ENCODE measurements at regions not wholly inside any gene's neighbourhood (a gene's known extent, or its start where the extent isn't known, plus 50 kb on each side); places are given as distances from the start of the nearest gene placed in this dataset.
A peak's percentile ranks its signal among the peaks of the same experiment; 100 is the strongest.
"Not testable (repeated sequence)": the region's sequence is repeated elsewhere in the genome, so short reads cannot be mapped to it uniquely, and the experiment has no call there.

DNA sequence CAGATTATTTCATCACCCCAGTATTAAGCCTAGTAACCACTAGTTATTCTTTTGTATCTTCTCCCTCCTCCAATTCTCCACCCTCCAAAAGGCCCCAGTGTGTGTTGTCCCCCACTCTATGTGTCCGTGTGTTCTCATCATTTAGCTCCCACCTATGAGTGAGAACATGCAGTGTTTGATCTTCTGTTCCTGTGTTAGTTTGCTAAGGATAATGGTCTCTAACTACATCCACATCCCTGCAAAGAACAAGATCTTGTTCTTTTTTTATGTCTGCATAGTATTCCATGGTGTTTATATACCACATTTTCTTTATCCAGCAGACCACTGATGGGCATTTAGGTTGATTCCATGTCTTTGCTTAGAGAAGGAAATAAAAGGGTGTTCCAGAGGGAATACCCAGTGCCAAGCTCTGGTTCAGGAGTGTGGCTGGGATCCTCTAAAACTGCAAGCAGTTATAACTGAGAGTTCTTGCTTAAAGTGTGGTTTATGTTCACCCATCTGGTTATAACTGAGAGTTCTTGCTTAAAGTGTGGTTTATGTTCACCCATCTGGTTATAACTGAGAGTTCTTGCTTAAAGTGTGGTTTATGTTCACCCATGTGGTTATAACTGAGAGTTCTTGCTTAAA lies 154.8 kb downstream of the SYT15 start:
- DNase-seq (ENCODE audit: low read depth); H3K4me3 ChIP-seq (ENCODE audit: low read depth, low read length): not testable (repeated sequence)

DNA sequence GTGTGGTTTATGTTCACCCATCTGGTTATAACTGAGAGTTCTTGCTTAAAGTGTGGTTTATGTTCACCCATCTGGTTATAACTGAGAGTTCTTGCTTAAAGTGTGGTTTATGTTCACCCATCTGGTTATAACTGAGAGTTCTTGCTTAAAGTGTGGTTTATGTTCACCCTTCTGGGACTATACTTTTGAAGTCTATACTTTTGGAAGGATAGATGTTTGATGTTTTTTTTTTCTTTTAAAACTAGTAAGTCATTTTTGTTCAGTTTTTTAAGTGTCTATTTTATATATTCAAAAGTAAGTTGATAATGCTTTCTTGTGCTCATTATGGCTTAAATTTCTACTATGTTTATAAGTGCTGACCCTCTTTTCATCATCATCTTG lies 155.3 kb downstream of the SYT15 start:
- not testable (repeated sequence) for H3K4me3 ChIP-seq (ENCODE audit: low read depth, low read length); DNase-seq (ENCODE audit: low read depth)

DNA sequence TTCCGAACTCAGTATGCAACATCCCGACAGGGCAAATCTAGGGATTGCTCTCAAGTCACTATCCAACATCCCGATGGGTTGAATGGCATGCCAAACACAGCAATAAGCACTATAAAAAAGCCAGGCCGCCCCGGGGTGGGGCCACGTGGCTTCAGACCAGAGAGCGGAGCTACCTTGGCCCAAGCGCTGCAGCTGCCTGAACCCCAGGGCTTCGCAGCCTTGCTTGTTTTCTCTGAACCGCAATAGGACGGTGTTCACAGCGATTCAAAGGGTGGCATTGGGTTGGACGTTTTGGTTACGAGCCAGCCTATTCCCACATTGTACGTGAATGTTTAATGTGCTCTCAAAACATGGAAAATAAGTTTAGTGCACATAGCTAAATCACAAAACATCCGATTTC lies 161.0 kb downstream of the SYT15 start:
- not testable (repeated sequence) for H3K4me3 ChIP-seq (ENCODE audit: low read depth, low read length); DNase-seq (ENCODE audit: low read depth)

DNA sequence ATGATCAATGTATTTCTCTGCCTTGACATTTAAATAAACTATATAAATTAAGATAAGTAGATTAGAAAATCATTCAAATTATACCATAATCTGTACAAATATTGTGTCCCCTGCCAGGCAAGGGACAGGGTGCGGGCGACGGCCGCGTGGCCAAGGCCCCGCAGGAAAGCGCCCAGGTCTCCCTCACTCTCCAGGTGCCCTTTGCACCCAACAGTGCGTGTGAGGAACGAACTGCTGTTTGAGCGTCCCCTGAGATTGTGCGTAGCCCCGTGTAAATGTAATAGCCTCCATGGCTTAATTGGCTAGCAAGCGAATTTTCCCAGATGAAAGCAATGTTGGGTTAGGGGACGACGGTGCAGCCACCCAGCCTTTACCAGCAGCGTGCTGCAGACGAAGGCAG lies 161.4 kb downstream of the SYT15 start:
- H3K4me3 ChIP-seq (ENCODE audit: low read depth, low read length); DNase-seq (ENCODE audit: low read depth): not testable (repeated sequence)

DNA sequence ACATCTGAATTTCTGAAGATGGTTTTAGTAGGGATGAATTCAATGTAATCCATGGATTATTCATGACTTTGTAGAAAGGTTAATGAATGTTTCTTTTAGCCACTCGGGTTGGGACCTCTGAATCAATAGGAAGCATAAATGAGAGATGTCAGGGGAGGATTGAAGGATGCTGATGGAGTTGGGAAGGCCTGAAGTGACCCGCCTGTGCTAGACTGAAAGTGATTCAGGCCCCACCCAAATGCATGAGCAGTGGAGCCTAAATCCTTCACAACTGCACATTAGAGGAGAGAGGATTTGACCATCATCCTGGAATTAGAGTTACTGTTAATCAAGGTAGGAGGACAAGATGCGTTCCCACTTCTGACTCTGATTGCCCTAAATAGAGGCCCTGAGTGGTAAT lies 162.2 kb upstream of the PTPN20 start:
- H3K4me3 ChIP-seq (ENCODE audit: low read depth, low read length); DNase-seq (ENCODE audit: low read depth): not testable (repeated sequence)

DNA sequence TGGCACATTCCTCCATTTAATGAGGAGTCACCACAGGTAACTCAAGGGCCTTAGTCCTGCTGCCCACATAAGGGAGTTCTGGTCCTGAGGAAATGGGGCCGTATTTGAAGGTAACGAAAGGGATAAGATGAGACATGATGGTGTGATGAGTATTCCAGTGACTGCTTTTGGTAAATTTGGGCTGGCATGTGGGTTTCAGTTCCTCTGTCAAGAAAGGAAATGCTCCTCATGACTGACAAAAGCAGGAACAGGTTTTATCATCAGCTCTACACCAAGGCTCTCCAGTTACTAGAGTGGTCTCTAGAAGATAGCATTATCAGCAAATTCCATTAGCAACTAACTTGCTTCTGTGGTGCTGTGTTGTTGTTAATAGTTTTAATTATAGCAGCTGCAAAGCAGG lies 161.8 kb upstream of the PTPN20 start:
- DNase-seq (ENCODE audit: low read depth) = not testable (repeated sequence)

DNA sequence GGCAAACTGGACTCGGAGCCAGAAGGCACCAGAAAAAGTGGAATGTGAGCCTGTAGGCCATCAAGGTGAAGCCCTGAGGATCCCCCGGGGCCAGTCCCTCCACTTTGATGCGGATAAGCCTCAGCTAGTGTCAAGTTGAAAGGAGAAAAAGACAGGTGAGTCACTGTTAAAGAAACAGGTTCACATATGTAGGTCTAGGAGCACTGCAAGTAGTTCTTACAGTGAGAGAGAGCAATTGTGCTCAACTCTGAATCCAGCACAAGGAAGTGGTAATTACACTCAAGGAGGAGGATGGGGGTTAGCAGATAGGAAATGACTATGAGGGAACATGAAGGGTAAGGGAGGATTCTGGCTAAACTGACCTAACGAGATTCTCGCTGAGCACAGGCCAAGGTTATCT lies 157.5 kb upstream of the PTPN20 start:
- DNase-seq (ENCODE audit: low read depth); H3K4me3 ChIP-seq (ENCODE audit: low read depth, low read length): not testable (repeated sequence)

More for the DNA sequence above, 161.8 kb upstream of the PTPN20 start:
- H3K4me3 ChIP-seq (ENCODE audit: low read depth, low read length) = not testable (repeated sequence)

DNA sequence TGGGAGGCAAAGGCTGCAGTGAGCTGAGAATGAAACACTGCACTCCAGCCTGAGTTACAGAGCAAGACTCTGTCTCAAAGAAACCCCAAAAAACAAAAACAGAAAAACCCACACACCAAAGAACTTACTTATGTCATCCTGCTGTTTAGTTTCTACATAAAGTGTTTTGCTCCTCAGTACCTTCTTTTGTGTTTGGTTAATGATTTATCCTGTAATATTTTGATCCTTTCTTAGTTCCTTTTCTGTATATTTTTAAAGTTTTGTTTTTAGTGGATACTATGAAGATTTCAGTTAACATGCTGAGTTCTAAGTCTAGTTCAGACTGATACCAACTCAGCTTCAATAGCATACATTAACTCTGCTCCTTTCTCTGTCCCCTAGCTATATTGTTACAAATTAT lies 149.8 kb upstream of the PTPN20 start:
- H3K4me3 ChIP-seq (ENCODE audit: low read depth, low read length); DNase-seq (ENCODE audit: low read depth): not testable (repeated sequence)

DNA sequence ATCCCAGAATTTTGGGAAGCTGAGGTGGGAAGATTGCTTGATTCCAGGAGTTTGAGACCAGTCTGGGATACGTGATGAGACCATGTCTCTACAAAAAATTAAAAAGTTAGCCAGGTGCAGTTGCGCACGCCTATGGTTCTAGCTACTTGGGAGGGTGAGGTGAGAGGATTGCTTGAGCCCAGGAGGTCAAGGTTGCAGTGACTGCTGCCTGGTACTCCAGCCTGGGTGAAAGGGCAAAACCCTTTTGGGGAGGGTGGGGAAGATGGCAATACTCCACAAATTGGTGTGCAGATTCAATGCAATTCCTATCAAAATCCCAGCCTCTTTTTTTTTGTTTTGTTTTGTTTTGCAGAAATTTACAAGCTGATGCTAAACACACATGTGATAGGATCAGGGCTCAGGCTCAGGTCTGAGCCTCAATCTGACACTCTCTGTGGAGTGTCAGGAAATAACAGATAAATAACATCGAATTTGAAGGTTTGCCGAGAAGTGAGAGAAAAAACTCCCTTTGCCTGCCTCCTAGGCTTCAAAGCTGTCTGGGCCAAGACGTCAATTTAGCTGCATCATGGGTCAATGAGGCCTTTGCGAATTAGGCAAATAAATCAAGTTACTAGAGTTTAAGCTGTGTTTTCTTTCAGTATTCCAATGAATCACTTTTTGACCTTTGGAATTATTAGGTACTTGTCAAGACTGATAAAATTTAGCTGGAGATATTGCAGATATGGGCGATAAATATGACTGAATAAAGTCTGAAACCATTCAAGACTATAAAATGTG lies 142.5 kb upstream of the PTPN20 start:
- H3K4me3 ChIP-seq (ENCODE audit: low read depth, low read length); DNase-seq (ENCODE audit: low read depth): not testable (repeated sequence)

DNA sequence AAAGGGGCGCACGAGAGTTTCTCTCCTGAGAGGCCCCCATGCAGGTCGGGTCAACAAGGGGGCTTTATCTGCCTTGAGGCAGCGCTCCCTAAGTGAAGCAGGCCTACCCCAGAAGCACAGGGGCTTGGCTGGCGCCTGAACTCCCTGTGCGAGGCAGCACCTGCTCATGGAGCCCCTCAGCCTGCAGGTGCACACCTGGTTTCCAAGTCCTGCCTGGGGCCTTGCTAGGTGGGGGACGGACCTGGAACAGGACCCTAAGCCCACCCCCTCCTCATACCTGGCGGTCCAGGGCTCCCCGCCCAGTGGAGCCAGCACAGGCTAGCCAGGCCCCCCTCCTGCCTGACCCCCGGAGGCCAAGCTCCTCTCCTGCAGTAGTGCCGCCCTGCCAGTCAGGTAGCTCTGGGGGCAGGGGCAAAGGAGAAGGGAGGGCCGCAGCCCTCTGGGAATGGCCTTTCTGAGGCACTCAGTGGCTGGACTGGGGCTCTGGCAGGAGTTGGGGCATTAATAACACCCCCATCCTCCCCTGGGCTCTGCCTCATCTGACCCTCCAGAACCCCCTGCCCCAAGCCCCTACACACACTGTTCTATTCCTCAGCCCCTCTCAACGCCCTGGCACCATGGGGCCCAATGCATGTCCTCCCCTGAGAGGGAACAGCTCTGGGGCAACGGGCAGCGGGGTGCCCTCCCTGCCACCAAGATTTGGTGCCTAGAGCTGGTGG lies 137.9 kb upstream of the PTPN20 start:
- H3K4me3 ChIP-seq (ENCODE audit: low read depth, low read length); DNase-seq (ENCODE audit: low read depth): not testable (repeated sequence)

DNA sequence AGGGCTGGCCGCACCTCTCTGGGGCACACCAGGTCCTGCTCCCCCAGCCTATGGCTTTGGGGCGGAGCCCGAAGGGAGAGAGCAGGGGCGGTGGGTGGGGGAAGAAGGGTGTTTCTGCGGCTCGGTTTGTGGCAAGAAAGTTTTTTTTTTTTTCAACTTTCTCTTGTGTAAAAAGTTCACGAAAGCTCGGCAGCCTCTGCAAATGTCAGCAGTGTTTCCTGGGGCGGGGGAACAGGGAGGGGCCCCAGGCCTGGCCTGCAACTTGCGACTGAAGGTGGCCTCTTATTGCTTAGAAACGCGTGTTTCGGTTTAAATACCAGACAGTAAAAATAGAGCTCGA lies 137.4 kb upstream of the PTPN20 start:
- not testable (repeated sequence) for H3K4me3 ChIP-seq (ENCODE audit: low read depth, low read length); DNase-seq (ENCODE audit: low read depth)

DNA sequence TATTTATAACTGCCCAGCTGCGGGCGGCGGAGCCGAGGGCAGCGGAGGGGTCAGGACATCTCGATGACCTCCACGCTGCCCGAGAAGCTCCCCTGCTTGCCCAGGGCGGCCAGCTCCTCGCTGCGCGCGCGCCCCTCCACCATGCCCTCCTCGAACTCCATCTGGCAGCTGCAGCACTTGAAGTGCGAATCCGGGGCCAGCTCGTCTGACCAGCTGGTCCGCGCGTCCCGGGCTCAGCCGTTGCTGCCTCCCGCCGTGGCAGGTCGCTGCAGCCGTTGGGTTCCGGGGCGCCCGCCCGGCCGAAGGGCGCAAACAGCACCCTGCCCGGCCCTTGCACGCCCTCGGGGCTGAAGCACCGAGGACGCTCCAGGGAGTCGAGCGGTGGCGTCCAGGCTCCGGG lies 136.9 kb upstream of the PTPN20 start:
- DNase-seq (ENCODE audit: low read depth); H3K4me3 ChIP-seq (ENCODE audit: low read depth, low read length): not testable (repeated sequence)

DNA sequence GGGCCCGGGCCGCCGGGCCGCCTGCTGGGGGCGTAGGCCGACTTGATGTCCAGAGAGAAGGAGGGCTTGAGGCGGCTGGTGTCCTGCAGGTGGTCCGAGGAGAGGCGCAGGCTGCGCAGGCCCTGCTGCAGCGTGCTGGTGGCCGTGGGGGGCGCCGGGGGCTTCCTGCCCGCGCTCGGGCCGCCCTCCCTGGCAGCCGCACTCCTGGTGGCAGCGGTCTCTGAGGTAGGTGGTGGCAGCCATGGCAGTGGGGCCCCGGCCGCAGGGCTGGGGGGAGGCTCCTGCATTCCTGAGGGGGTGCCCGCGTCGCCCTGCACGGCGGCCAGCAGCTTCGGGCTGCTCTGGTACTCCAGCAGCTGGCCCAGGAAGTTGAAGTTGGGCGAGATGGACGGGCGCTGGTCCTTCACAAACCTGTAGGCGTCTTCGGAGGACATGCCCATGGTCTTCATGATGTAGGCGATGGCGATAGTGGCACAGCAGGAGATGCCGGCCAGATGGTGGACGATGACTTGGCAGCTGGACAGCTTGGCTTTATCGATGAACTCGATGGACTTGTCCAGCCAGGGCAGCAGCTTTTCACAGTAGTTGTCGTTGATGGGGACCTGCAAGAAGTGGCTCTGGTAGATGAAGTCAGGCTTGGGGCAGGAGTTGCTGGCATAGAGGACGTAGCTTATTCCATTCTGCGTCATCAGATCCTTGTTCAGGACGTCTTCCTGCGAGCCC lies 136.1 kb upstream of the PTPN20 start:
- DNase-seq (ENCODE audit: low read depth) = not testable (repeated sequence)

DNA sequence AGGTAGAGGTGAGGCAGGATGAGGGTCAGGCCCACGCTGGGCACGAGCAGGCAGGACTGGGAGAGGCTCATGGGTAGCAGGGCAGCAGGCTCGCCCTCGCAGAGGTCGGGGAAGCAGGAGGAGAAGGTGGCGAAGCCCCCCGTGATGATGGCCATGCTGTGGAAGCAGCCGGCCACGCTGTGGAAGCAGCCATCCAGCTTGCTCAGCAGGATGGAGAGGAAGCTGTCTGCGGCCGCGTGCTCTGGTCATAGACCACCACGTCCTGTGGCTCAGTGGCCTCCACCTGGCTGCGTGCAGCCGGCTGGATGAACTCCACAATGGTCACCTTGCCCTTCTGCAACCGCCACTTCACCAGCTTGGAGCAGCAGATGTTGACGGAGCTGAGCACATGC lies 135.6 kb upstream of the PTPN20 start:
- H3K4me3 ChIP-seq (ENCODE audit: low read depth, low read length); DNase-seq (ENCODE audit: low read depth): not testable (repeated sequence)

More for the DNA sequence above, 136.1 kb upstream of the PTPN20 start:
- H3K4me3 ChIP-seq (ENCODE audit: low read depth, low read length) = not testable (repeated sequence)

DNA sequence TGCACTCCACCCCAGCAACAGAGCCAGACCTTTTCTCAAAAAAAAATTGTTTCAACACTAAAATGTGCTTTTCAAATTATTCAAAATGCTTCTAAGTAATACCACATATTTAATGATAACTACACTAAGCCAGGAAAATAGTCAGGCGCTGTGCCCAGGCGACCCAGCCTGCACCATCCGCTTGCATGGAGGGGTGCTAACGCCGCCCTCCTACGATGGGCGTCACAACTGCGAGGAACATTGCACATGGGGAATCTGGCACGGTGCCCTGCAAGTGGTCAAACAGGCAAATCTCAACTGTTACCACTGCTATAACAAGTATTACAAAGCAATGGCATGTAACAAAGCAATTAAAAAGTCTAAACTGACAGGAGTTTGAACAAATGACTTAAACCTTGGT lies 131.7 kb upstream of the PTPN20 start:
- DNase-seq (ENCODE audit: low read depth) = peak; percentile 22
- not testable (repeated sequence) for H3K4me3 ChIP-seq (ENCODE audit: low read depth, low read length)

DNA sequence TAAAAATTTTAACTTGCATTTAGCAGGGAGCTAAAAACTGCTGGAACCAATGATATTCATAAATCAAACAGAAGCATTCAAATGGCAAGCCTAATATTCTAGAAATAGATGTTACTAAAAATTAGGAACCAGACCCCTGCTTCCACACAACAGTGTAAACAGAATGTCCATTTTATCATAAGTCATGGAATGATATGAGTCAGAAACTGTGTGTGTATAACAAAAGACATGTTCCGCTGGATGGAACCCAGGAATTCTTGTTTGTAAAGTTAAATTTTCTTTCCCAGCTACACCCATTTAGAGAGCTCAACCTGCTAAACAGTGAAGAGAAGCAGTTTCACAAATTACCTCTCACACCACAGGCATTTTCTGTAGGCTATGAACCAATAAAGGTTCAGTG lies 131.1 kb upstream of the PTPN20 start:
- DNase-seq (ENCODE audit: low read depth) = peak; percentile 20
- not testable (repeated sequence) for H3K4me3 ChIP-seq (ENCODE audit: low read depth, low read length)

DNA sequence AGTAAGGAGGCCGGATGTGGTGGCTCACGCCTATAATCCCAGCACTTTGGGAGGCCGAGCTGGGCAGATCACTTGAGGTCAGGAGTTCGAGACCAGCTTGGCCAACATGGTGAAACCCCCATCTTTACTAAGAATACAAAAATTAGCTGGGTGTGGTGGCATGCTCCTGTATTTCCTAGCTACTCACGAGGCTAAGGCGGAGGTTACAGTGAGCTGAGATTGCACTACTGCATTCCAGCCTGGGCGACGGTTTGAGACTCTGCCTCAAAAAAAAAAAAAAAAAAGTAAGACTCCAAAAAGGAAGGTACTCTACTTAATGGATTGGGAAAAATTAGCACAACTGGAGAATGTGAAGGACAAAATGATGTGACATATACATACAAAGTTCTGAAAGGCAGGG lies 130.2 kb upstream of the PTPN20 start:
- DNase-seq (ENCODE audit: low read depth); H3K4me3 ChIP-seq (ENCODE audit: low read depth, low read length): not testable (repeated sequence)

DNA sequence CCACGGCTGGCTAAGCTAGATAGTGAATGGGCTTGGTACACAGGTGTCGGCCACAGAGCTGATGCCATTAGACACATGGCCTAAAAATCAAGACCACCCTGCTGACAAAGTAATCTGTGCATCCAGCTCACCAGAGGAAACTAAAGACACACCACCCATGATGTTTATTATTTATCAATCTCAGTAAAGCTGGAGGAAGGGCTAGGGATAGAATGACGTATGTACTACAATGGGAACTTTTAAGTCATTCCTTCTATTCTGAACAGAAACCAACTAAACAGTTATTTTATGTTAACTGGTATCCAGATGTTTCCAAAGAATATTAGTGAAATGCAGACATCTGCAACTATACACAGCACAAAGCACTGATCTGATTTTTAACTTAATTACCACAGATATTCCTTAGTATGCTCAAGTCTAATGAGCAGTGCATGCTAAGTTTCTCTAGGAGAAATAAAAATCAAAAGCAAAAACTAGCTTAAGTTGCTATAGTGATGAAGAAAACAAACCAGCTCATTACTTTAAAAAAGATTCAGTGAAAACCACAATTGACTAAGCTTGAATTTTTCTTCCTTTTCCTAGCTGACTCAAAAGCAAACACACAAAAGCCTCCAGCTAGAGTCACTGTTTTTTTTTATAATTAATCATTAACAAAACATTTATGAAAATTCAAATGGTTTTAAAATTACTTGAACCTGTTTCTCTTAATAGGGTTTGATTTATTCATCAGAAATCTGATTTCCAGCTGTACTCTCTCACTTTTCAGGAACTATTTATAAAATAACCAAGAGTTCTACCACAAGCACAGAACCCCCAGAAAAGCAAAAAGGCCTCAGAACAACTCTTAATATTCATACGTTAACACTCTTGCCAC lies 129.0 kb upstream of the PTPN20 start:
- H3K4me3 ChIP-seq (ENCODE audit: low read depth, low read length) = not testable (repeated sequence)
- peak; percentile 2 for DNase-seq (ENCODE audit: low read depth)

DNA sequence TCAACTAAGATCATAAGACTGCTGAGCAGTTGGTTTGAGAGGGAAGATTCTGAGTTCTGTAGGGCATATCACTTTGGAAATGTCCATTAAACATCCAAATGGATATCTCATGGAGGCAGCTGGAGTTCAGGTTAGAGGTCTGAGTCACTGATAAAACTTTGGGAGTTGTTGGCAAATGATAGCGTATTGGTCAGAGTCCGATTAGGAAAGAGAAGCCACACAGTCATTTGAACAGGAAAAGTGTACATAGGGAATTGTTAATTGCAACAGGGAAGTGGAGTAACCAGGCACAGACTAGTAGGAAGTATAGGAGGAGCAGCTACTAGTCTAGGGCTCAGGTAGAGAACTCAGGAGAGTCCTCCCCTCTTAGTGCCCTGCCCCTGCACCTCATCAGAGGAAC lies 126.6 kb upstream of the PTPN20 start:
- not testable (repeated sequence) for H3K4me3 ChIP-seq (ENCODE audit: low read depth, low read length); DNase-seq (ENCODE audit: low read depth)
